NOMO-1 (cell line): ENCODE measurements at regions not wholly inside any gene's neighbourhood (a gene's known extent, or its start where the extent isn't known, plus 50 kb on each side); places are given as distances from the start of the nearest gene placed in this dataset.
A peak's percentile ranks its signal among the peaks of the same experiment; 100 is the strongest.
"Not testable (repeated sequence)": the region's sequence is repeated elsewhere in the genome, so short reads cannot be mapped to it uniquely, and the experiment has no call there.

ENCODE experiments used
- DNase-seq, 2 experiments: peaks; one replicate each; lab custom pipeline; 2025; ENCODE audit not compliant: unreplicated experiment in 2 of 2; lab: John Stamatoyannopoulos, UW

DNA sequence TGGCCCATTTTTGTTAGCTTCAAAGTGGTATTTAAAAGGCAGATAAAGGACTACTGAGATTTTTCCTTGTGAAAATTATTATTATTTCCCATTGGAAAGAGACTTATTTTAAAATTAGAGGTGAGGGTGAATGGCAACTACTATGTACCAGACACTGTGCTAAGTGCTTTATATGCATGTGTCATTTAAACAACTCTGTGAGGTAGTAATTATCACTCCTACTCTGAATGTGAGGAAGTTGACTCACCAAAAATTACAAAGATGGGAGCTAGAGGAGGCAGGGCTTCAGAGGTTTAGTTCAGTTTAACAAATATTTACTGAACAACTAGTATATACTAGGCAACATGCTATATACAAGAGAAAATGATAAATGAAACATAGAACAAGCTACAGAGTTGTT lies 78.2 kb downstream of the MSL3 start:
- DNase-seq, result no peak

DNA sequence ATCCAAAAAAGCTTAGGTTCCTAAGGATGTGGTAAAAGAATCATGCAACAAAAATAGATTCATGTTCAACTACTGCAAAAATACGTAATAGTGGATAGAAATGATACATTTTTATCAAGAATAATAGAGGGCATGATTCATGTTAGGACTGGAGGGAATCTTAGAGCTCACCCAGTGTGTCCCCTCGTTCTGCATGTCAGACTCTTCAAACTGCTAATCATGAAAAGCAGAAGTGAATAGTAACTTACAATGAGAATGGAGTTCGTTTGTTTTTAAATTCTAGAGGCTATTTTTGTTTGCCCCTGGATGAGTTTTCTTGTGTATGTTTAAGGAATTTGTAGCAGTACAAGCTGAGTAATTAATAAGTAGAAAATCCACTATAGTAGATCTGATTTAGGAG lies 79.4 kb downstream of the MSL3 start:
- no peak for DNase-seq

DNA sequence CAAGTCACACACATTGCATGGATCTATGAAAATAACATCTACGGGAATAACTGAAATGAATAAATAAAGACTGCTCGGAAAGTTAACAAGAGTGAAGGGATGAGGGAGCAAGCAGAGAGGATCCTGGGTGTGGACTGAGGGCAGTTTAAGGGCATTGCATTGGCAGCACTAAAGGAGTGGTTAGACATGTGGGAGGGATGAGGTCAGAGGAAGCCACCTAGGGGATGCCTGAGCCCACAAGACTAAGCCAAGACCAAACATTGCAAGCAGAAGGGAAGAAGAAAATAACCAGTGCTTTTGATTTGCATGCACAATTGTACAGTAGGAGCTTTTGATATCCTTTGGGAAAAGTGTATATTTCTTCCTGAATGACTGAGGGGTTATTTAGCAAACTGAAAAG lies 106.1 kb downstream of the MSL3 start:
- no peak for DNase-seq

DNA sequence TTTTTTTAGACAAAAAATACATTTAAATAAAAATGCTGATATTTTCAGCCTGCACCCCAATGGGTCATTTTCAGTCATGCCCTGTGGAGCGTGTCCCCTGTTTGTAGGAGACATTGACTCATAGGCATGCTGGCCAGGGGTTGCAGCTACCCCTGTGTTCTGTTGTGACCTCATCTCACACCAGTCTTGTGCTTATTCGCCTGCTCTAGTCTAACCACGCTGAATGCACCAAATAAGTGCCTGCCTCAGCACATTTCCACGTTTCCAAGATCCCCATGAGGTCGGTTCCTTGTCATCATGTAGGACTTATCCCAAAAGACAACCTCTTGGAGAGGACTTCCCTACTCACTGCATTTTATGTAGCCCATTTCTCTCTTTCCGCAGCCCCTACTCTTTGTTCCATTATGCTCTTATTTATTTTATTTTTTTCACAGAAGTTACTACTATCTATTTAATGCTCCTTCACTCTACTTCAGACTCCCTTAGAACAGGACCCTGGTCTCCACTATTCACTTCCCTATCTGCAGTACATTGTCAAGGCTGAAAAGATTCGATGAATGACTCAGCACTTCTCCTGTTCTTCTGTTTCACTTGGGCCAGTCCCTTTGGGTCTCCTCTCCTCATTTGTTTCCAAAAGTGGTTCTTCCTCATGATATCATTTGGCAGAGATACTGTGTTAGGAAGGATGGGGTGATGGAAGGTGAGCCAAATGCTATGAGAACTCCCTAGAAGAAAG lies 109.7 kb downstream of the MSL3 start:
- no peak for DNase-seq

DNA sequence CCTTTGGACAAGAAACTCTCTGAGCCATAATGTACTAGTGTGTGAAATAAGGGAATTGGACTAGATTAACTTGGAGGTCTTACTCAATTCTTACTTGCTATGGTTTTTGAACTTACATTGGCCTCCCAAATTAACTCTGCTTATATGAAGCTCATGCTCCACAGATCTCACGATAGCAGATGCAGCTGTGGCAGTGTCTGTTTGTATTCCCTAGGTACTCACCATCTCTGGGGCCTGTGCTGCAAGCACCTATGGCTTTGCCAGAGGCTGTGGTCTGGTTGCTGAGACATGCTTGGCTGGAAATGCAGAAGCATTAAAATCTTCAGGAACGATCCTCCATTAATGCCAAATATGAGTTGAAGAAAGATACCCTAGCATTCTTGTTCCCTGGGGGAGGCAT lies 112.8 kb downstream of the MSL3 start:
- DNase-seq, result no peak

DNA sequence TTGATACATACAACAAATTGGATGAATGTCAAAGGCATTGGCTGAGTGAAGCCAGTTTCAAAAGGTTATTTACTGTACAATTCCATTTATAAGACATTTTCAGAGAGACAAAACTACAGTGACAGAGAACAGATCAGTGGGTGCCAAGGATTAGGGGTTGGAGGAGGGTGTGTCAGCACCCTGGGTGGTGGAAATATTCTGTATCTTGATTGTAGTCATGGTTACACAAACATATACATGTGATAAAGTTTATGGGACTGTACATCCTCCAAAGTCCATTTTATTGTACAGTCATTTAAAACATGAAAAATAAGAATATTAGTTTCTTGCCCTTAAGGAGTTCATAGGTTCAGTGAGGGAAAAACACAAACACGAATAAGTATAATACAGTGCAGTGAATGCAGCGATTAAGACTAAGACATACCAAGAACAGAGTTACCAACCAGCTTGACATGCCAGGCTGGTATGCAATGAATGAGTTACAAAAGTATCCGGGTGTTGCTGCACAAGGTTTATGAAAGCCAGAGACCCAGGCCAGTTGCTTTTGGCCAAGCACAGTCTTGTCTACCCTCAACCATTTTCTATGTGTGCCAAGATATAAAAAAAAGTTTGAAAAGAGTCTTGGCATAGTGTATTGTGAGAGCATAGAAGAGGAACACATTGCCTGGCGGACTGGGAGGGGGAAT lies 123.6 kb downstream of the MSL3 start:
- no peak for DNase-seq

DNA sequence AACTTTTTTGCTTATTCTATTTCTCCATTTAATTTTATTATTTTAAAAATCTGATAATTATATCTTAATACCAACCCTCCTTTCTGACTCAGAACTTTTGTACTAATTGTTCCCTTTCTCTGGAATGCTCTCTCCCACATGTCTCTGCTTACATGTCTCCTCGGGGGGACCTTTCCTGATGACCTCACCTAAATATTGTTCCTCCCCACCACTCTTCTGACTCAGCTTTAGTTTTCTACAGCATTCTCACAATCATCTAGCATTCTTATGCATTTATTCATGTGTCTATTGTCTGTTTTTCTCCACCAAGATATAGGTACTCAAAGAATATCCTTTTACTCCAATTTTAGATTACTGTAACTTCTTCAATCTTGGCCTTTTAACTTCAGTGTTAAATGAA lies 128.7 kb downstream of the MSL3 start:
- DNase-seq, result no peak

DNA sequence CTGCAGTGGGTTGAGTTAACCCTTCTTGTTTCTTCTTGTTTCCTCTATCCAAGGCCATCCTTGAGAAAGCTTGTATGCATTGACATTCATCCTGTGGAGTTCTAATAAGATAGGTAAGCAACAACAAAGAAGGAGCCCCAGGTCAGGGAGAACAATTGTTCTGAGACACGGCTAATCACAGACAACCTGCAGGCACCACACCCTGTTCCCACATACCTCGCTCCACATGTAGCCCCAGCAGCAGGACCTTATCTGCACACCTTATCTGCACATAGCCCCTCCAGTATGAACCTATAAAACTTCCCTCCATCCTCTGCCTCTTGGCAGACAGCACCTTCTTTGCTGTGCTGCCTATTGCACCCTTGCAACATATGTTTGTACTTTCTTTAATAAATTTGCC lies 129.1 kb downstream of the MSL3 start:
- no peak for DNase-seq

DNA sequence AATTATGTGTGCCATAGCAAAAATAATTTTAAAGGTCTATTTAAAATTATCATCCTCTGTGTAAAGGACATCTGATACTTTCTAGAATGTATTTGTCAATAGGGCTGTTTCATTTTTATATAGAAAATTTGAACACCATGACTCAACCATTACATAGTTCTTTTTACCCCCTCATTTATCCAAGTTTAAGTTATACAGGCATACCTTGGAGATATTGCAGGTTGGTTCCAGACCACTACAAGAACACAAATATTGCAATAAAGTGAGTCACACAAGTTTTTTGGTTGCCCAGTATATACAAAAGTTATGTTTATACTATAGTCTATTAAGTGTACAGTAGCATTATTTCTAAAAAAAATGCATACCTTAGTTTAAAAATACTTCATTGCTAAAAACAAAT lies 130.4 kb downstream of the MSL3 start:
- DNase-seq, result no peak

DNA sequence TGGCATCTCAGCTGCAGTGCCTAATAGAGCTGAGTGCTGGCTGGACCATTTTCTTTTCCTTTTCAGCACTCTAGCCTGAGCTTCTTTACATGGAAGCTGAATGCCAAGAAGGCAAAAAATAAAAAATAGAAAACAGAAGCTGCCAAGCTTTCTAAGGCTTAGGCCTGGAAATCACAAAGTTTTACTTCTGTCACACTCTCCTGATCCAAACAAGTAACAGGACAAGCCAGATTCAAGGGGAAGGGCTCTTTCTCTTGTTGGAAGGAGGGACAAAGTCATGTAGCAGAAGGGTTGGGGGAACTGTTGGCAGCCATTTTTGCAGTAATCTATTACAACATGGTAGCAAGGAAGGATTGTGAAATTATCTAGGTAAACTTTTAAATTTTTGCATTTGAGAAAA lies 131.8 kb downstream of the MSL3 start:
- DNase-seq, result no peak

DNA sequence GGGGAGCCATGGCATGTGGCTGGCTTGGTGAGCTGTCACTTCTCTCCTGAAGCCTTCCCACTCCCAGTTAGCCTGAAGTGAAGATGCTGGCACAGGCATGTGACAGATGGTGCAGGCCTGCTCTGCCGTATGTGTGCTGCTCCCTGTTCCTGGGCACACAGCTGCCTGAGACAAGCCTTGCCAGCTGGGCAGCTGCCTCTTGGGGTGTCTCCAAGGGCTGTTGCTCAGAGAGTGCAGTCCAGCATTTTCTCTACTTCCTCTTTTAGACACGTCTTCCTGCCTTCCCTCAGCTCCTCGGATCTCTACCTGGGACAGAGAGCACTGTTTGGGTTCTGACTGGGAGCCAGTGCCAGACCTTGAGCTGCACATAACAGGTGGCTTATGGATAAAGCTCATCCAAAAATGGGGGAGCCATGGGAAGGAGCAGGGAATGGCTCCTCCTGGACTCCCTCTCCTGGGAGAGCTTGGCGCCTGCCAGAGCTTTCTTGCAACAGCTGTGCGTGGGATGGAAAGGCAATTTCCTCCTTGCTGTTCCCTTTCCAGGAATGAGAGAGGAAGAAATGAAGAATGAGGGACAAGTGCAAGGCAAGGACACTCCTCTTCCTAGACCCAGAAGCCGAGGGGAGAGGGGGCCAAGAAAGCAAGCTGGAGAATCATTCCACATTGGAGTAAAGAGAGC lies 132.9 kb downstream of the MSL3 start:
- no peak for DNase-seq

DNA sequence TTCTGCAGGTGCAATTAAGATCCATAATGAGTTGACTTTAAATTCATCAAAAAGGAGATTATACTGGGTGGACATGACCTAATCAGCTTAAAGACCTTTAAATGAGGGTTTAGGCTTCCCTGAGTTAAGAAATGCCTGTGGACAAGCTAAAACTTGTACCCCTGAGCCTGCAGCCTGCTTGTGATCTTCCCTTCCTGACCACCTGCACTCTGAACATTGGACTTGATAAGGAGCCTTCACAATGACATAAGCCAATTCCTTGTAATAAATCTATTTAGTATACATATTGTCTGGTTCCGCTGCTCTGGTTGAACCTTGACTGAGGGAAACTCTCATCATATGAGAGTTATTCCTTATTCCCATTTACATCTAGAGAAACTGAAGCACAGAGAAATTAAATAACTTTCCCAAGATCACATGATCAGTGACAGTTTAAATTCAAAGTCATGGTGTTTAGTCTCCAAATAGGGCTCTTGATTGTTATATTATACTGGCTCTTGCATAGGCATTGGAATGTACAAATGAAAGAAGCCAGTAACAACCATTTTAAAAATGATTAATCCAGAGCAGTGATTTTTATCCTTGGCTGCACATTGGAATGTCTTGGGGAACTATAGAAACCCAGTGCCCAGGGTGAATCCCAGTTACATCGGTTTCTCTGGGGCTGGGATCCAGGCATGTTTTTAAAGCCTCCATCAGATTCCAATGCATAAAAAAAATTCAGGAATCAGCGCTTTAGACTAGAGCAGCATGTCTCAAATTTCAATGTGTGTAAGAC lies 136.1 kb downstream of the MSL3 start:
- DNase-seq, result no peak

DNA sequence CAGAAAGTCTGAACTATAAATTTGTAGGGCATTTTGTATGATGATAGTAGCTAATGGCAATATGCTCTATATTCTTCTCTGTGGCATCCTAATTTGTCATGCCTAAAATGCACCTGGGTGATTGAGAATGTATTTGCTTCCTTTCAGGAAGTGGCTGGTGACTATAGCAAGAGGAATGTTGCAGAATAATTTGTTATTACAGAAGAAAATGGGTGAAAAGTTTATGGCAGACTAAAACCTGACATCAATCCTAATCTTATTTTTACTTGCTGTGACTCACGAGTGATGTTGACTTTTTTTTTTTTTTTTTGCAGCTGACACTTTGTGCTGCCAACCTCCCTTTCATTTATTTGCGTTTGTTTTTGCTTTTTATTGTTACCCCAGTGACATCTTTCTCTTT lies 141.1 kb downstream of the MSL3 start:
- DNase-seq, result no peak

DNA sequence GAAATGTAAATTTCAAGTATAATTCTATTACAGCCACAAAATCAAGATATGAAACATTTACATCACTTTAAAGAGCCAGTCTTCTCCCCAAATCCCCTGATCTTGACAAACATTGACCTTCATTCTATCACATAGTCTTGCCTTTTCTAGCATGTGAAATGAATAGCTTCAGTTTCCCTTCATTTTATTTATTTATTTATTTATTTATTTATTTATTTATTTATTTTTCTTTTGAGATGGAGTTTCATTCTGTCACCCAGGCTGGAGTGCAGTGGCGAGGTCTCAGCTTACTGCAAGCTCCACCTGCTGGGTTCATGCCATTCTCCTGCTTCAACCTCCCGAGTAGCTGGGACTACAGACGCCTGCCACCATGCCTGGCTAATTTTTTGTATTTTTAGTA lies 147.9 kb downstream of the MSL3 start:
- DNase-seq, result not testable (repeated sequence)

DNA sequence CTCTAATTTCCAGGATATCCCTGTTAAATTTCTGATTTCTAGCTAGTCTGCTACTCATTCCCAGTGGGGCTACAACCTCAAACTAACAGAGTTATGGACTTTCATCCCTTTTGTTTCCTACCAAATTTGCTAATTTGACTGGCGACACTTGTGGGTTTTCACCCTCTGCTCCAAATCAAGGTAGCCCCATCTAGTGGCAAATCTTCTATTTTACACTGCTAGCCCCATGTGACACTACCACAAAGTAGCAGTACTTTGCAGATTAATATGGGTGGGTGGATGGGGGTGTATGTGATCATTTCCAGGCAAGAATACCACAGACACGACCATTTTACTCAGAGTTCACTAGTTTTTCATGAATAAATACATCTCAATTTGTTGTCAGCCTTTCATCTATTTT lies 150.3 kb downstream of the MSL3 start:
- peak in 1 of 2 experiments; percentile 11 for DNase-seq

DNA sequence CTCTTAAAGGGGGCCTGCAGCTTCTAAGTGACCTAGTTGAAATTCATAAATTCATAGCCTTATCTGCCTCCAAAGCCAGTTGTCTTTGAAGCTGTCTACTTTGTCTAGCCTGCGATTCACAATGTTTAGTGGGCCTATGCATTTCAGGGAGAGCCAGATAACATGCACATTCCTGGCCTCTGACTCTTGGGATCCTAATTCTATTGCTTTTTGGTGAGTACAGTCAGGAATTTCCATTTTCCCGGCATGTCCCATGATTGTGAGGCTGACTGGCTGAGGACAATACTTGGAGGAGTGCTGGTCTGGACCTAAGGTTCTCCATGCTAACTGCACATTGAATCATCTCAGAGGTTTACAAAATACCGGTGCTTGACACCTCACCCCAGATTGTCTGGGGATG lies 155.0 kb downstream of the MSL3 start:
- no peak for DNase-seq

DNA sequence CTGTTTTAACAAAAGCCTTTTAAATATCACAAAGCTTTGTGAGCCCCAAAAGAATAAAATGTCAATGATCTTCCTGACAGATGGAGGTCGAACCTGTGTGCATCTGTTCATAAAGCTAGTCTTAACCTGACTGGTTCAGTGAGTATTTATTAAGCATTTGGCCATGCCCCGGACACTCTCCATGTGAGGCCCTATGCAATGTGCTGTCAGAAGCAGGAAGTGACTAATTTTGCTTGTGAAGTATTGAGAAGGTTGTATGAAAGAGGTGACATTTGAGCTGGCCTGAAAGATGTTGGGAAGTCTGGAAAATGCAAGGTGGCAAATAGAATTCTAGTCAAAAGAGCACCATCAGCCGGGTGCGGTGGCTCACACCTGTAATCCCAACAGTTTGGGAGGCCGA lies 171.4 kb downstream of the MSL3 start:
- DNase-seq, result no peak

DNA sequence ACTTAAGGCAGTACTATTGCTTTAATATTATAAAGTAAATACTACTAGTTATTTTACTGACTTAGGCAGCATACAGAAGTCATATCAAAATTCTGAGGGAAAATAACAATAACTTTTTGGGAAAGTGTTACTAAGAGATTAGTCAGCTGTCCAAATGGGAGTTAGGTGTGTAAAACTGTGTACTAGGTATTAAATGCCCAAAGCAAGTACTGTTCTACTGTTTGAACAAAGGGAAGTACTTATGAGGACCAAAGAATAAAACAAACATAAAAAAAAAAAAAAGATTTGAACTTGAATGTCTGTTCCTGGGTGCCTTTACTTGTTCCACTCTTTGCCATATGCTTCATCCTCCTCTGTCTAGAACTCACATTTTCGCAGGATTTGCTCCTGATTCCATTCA lies 174.4 kb downstream of the MSL3 start:
- DNase-seq, result no peak

DNA sequence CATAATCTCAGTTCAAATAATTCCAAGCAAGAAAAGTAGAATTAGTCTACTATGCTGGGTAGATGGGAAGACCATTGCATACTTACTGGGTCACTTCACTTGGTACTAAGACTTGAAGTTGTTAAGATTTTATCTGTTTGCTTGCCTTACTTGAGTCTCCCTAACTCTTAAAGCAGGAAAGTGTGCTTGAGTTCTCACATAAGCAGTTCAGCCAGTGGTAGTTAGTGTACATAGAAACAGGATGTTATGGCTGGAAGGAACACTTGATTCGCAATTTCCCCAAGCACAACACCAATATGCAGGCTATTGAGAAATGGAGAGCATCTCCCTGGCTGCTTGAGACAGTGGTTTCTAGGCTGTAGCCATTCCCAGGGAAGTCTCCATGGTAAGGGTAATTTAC lies 176.1 kb downstream of the MSL3 start:
- no peak for DNase-seq

DNA sequence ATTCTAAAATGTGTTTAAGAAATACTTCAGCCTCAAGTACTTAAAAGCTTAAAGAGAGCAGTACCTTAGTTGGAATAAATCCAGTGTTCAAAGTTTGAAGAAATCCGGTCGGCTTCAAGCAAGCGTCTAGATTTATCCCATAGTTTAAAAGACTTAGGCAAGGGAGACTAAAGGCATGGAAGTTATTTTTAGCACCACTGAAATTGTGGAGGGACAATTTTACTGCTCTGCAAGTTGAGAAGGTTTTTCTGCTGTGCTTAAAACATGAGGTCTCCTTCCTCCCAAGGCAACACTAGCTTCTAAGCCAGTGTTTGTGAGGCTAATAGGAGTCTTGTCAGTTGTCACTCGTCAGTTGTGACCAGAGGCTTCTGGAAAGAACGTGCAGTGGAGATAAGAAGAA lies 183.5 kb downstream of the MSL3 start:
- DNase-seq, result no peak

DNA sequence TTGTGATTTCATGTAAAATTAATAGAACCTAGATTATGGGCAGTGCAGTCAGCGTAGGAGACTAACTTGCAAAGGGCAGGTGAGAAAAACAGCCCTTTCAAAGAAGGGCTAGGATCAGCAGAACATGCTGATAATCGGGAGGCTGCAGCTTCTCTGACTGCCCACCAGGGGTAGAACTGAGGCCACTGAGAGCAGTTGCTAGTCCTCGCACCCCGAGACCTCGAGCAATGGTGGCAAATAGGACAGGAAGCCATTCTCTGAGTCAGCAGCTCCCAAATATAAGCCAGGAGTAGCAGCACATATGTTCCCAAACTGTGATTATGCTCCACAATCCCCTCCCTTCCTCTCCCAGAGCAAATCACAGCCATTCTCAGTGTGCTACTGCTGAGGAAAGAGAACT lies 186.5 kb downstream of the MSL3 start:
- no peak for DNase-seq
